ENCODE measurements at regions not wholly inside any gene's neighbourhood (a gene's known extent, or its start where the extent isn't known, plus 50 kb on each side); places are given as distances from the start of the nearest gene placed in this dataset.

DNA sequence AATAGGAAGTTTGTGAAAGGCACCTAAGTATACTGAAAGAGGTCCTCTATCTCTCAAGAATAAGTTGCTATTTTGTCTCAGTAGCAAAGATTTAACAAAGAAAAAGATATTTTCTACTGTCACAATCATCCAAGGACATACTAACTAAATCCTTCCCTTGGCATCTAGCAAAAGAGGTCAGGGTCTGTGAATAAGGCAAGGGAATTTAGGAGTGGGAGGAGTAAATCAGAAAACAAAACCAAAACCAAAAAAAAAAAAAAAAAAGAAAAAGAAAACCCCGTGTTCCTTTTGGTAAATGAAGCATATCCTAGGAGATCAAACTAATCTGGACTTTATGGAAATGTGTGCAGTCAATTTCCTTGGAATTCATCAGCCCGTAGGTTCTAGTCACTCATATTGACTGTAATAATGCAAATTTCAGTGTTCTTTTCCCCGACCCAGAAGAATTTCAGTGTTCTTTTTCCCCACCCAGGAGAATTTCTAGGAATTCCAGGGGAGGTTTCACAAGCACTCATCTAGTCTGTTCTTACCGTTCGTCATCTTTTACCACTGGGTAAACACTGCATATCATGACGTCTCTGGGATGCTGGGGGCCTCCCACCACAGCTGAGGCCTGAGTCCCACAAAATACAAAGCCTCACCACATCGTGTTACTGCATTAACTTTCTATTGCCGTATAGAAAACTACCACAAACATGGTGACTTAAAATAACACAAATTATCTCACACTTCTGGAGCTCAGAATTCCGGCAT, 113.8 kb upstream of the CCDC54 start:
- ATAC-seq (ENCODE audit: low read depth) (0 out of 3 replicates have a peak, but pooled peaks have one; percentile 28), DNase-seq (ENCODE audit: low spot score) (no peak)
- Histone ChIP-seq H3K36me3 (ENCODE audit: low read depth) (no peaks in the 10 kb centered on the region), H3K4me1 (ENCODE audit: insufficient read depth, poor library complexity, severe bottlenecking) (peaks cover 33% of the 10 kb centered on the region), H3K27ac (ENCODE audit: poor library complexity, severe bottlenecking) (peak overlapping the region; percentile 88), H3K9me3 (ENCODE audit: severe bottlenecking) (no peaks in the 10 kb centered on the region), H3K4me3 (ENCODE audit: severe bottlenecking) (no peak overlapping the region), H3K27me3 (ENCODE audit: insufficient read depth, poor library complexity, severe bottlenecking) (no peaks in the 10 kb centered on the region)
- TF ChIP-seq, protein P1, sequence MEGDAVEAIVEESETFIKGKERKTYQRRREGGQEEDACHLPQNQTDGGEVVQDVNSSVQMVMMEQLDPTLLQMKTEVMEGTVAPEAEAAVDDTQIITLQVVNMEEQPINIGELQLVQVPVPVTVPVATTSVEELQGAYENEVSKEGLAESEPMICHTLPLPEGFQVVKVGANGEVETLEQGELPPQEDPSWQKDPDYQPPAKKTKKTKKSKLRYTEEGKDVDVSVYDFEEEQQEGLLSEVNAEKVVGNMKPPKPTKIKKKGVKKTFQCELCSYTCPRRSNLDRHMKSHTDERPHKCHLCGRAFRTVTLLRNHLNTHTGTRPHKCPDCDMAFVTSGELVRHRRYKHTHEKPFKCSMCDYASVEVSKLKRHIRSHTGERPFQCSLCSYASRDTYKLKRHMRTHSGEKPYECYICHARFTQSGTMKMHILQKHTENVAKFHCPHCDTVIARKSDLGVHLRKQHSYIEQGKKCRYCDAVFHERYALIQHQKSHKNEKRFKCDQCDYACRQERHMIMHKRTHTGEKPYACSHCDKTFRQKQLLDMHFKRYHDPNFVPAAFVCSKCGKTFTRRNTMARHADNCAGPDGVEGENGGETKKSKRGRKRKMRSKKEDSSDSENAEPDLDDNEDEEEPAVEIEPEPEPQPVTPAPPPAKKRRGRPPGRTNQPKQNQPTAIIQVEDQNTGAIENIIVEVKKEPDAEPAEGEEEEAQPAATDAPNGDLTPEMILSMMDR (IDR thresholded peaks at IDR 0.05; ENCODE audit: poor library complexity, severe bottlenecking) = no peak

- H3K27ac ChIP-seq (ENCODE audit: poor library complexity, severe bottlenecking) = peak overlapping the region; percentile 88
- H3K4me3 ChIP-seq (ENCODE audit: severe bottlenecking) = no peak overlapping the region
- peak; percentile 99 for ATAC-seq (ENCODE audit: low read depth)
- H3K36me3 ChIP-seq (ENCODE audit: low read depth) = no peaks in the 10 kb centered on the region
- H3K4me1 ChIP-seq (ENCODE audit: insufficient read depth, poor library complexity, severe bottlenecking) = peaks cover 33% of the 10 kb centered on the region
- no peaks in the 10 kb centered on the region for H3K9me3 ChIP-seq (ENCODE audit: severe bottlenecking)
- TF ChIP-seq, protein P1 (IDR thresholded peaks at IDR 0.05; ENCODE audit: poor library complexity, severe bottlenecking) = no peak
- peak; percentile 71 for DNase-seq (ENCODE audit: low spot score)
- H3K27me3 ChIP-seq (ENCODE audit: insufficient read depth, poor library complexity, severe bottlenecking) = no peaks in the 10 kb centered on the region
Measured at GRCh38 chr3:107264888-107265287, 112.4 kb upstream of the CCDC54 start.

GRCh38 chr3:107265526-107265925, 111.7 kb upstream of the CCDC54 start:
- Histone ChIP-seq H3K4me1 (ENCODE audit: insufficient read depth, poor library complexity, severe bottlenecking) (peaks cover 33% of the 10 kb centered on the region), H3K27me3 (ENCODE audit: insufficient read depth, poor library complexity, severe bottlenecking) (no peaks in the 10 kb centered on the region), H3K27ac (ENCODE audit: poor library complexity, severe bottlenecking) (peak overlapping the region; percentile 88), H3K4me3 (ENCODE audit: severe bottlenecking) (no peak overlapping the region), H3K9me3 (ENCODE audit: severe bottlenecking) (no peaks in the 10 kb centered on the region), H3K36me3 (ENCODE audit: low read depth) (no peaks in the 10 kb centered on the region)
- ATAC-seq (ENCODE audit: low read depth) = no peak
- DNase-seq (ENCODE audit: low spot score) = no peak
- TF ChIP-seq, protein P1 (IDR thresholded peaks at IDR 0.05; ENCODE audit: poor library complexity, severe bottlenecking) = no peak

DNA sequence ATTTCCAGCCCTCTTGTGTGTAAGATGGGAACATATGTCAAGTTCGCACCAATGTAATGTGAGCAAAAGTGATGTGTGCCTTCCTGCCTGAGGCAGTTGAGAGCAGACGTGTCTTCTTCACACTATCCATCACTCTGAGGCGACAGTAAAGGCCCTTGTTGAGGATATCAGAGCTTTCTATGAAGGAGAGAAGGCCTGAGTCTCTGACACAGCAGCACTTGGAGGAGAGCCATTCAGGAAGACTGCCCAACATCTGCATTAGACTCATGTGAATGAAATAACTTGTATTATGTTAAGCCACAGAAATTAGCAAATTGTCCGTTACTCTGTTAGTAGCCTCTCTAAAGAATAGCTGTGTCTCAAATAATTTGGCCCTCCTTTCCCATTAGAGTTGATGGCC, 108.8 kb upstream of the CCDC54 start:
- no peaks in the 10 kb centered on the region for H3K9me3 ChIP-seq (ENCODE audit: severe bottlenecking)
- TF ChIP-seq, protein P1 (IDR thresholded peaks at IDR 0.05; ENCODE audit: poor library complexity, severe bottlenecking) = no peak
- H3K4me1 ChIP-seq (ENCODE audit: insufficient read depth, poor library complexity, severe bottlenecking) = peaks cover 25% of the 10 kb centered on the region
- H3K27ac ChIP-seq (ENCODE audit: poor library complexity, severe bottlenecking) = no peak overlapping the region
- H3K4me3 ChIP-seq (ENCODE audit: severe bottlenecking) = no peak overlapping the region
- H3K36me3 ChIP-seq (ENCODE audit: low read depth) = no peaks in the 10 kb centered on the region
- DNase-seq (ENCODE audit: low spot score) (no peak), ATAC-seq (ENCODE audit: low read depth) (no peak)
- no peaks in the 10 kb centered on the region for H3K27me3 ChIP-seq (ENCODE audit: insufficient read depth, poor library complexity, severe bottlenecking)

DNA sequence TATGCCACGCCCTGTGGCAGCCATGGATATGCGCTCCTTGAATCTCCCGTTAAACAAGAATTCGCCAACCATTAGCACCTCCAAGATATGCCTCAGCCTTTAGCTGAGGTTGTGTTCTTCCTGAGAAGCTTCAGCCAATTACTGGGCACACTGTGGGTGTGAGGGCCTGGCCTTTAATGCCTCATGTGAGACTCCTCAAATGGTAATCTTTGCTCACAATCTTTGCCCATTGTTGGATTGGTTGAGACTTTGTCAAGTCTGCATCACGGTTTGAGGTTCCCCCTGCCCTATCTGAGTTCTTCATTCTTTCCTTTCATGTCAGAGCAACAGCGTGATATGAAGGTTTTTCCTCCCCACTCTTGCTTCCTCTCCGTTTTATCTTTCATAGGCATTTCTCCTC, 108.1 kb upstream of the CCDC54 start:
- Histone ChIP-seq H3K27me3 (ENCODE audit: insufficient read depth, poor library complexity, severe bottlenecking) (no peaks in the 10 kb centered on the region), H3K36me3 (ENCODE audit: low read depth) (no peaks in the 10 kb centered on the region), H3K9me3 (ENCODE audit: severe bottlenecking) (no peaks in the 10 kb centered on the region), H3K4me3 (ENCODE audit: severe bottlenecking) (no peak overlapping the region), H3K27ac (ENCODE audit: poor library complexity, severe bottlenecking) (no peak overlapping the region), H3K4me1 (ENCODE audit: insufficient read depth, poor library complexity, severe bottlenecking) (peaks cover 19% of the 10 kb centered on the region)
- ATAC-seq (ENCODE audit: low read depth) (no peak), DNase-seq (ENCODE audit: low spot score) (no peak)
- TF ChIP-seq, protein P1 (IDR thresholded peaks at IDR 0.05; ENCODE audit: poor library complexity, severe bottlenecking) = no peak
